ENCODE measurements at regions not wholly inside any gene's neighbourhood (a gene's known extent, or its start where the extent isn't known, plus 50 kb on each side); places are given as distances from the start of the nearest gene placed in this dataset.
"Not testable (repeated sequence)": the region's sequence is repeated elsewhere in the genome, so short reads cannot be mapped to it uniquely, and the experiment has no call there.

GRCh38 chr1:219075121-219075879, 98.4 kb upstream of the LYPLAL1 start:
- Mint-ChIP-seq H3K27ac (no peak overlapping the region), H3K4me1 (no peaks in the 10 kb centered on the region), H3K36me3 (ENCODE audit: low read depth) (no peaks in the 10 kb centered on the region), H3K27me3 (ENCODE audit: insufficient read depth) (no peaks in the 10 kb centered on the region), H3K4me3 (no peak overlapping the region), H3K9me3 (peaks cover 27% of the 10 kb centered on the region)
- TF ChIP-seq, protein P1, sequence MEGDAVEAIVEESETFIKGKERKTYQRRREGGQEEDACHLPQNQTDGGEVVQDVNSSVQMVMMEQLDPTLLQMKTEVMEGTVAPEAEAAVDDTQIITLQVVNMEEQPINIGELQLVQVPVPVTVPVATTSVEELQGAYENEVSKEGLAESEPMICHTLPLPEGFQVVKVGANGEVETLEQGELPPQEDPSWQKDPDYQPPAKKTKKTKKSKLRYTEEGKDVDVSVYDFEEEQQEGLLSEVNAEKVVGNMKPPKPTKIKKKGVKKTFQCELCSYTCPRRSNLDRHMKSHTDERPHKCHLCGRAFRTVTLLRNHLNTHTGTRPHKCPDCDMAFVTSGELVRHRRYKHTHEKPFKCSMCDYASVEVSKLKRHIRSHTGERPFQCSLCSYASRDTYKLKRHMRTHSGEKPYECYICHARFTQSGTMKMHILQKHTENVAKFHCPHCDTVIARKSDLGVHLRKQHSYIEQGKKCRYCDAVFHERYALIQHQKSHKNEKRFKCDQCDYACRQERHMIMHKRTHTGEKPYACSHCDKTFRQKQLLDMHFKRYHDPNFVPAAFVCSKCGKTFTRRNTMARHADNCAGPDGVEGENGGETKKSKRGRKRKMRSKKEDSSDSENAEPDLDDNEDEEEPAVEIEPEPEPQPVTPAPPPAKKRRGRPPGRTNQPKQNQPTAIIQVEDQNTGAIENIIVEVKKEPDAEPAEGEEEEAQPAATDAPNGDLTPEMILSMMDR (conservative IDR thresholded peaks at IDR 0.05) = no peak
- 90 to 92% methylated on average over 2 of the region's 2 CpGs for WGBS, 2 experiments (ENCODE audit: insufficient coverage in 1 of 2, insufficient read length in 1 of 2)
- Histone ChIP-seq H3K27ac (ENCODE audit: low read depth, low read length) (no peak overlapping the region), H3K4me3 (ENCODE audit: low read length) (no peak overlapping the region), H3K9ac (ENCODE audit: extremely low read depth, low read length, poor library complexity, severe bottlenecking) (no peak overlapping the region), H3K27me3 (ENCODE audit: control insufficient read depth, insufficient read depth, low read length, poor library complexity, severe bottlenecking) (no peaks in the 10 kb centered on the region), H3K9me3 (ENCODE audit: control insufficient read depth, low read length) (no peaks in the 10 kb centered on the region), H3K36me3 (ENCODE audit: control insufficient read depth, insufficient read depth, low read length) (no peaks in the 10 kb centered on the region), H3K4me1 (ENCODE audit: control insufficient read depth, insufficient read depth, low read length) (no peaks in the 10 kb centered on the region)
- DNase-seq = no peak

DNA sequence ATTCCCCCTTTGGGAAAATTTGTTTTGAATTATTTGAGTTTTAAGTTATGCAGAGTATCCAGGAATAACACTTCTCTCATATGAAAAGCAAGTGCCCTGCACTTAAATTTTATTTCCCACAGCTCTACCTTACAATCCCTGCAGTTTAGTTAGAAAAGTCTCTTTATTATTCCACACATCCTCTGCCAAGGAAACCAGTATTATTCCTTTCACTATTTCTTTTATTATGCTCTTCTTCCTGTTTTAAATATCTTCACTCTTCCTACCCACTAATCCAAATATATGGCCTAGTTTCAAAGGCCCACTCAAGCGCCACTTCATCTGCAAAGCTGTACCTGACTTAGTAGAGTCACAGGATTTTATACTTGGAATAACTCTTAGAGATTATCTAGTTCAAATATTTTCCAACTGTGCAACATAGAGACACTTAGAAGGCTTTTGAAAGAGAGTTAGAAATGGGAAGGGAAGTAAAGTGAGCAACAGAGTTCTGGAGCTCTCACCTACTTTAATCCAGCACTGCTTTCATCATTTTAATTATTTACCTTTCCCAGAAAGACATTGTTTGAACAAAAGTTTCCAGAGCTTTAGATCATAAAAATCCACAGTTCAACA, 97.2 kb upstream of the LYPLAL1 start:
- H3K27ac Mint-ChIP-seq = no peak overlapping the region
- WGBS, 2 experiments (ENCODE audit: insufficient coverage in 1 of 2, insufficient read length in 1 of 2) = 80% methylated on average over 1 of the region's 1 CpG; no CpG with 5 or more reads in 1 of the 2 experiments
- no peak overlapping the region for H3K9ac ChIP-seq (ENCODE audit: extremely low read depth, low read length, poor library complexity, severe bottlenecking)
- H3K27me3 ChIP-seq (ENCODE audit: control insufficient read depth, insufficient read depth, low read length, poor library complexity, severe bottlenecking) = no peaks in the 10 kb centered on the region
- no peaks in the 10 kb centered on the region for H3K4me1 ChIP-seq (ENCODE audit: control insufficient read depth, insufficient read depth, low read length)
- no peaks in the 10 kb centered on the region for H3K36me3 Mint-ChIP-seq (ENCODE audit: low read depth)
- H3K4me3 Mint-ChIP-seq = no peak overlapping the region
- H3K27ac ChIP-seq (ENCODE audit: low read depth, low read length) = no peak overlapping the region
- peaks cover 17% of the 10 kb centered on the region for H3K9me3 Mint-ChIP-seq
- H3K4me3 ChIP-seq (ENCODE audit: low read length) = no peak overlapping the region
- no peaks in the 10 kb centered on the region for H3K27me3 Mint-ChIP-seq (ENCODE audit: insufficient read depth)
- no peaks in the 10 kb centered on the region for H3K9me3 ChIP-seq (ENCODE audit: control insufficient read depth, low read length)
- H3K4me1 Mint-ChIP-seq = no peaks in the 10 kb centered on the region
- DNase-seq = no peak
- TF ChIP-seq, protein P1 (conservative IDR thresholded peaks at IDR 0.05) = no peak
- H3K36me3 ChIP-seq (ENCODE audit: control insufficient read depth, insufficient read depth, low read length) = no peaks in the 10 kb centered on the region

DNA sequence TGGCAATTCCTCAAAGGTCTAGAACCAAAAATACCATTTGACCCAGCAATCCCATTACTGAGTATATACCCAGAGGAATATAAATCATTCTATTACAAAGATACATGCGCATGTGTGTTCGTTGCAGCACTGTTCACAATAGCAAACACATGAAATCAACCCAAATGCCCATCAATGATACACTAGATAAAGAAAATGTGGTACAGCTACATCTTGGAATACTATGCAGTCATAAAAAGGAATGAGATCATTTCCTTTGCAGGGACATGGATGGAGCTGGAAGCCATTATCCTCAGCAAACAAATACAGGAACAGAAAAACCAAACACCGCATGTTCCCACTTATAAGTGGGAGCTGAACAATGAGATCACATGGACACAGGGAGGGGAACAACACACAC, 95.9 kb upstream of the LYPLAL1 start:
- 96% methylated on average over 3 of the region's 3 CpGs; no CpG with 5 or more reads in 1 of the 2 experiments for WGBS, 2 experiments (ENCODE audit: insufficient coverage in 1 of 2, insufficient read length in 1 of 2)
- not testable (repeated sequence) for H3K9ac ChIP-seq (ENCODE audit: extremely low read depth, low read length, poor library complexity, severe bottlenecking); H3K27ac ChIP-seq (ENCODE audit: low read depth, low read length); H3K36me3 Mint-ChIP-seq (ENCODE audit: low read depth); H3K4me3 Mint-ChIP-seq; H3K27ac Mint-ChIP-seq; H3K4me3 ChIP-seq (ENCODE audit: low read length); H3K9me3 ChIP-seq (ENCODE audit: control insufficient read depth, low read length); DNase-seq; H3K4me1 Mint-ChIP-seq; H3K9me3 Mint-ChIP-seq; H3K36me3 ChIP-seq (ENCODE audit: control insufficient read depth, insufficient read depth, low read length); H3K27me3 ChIP-seq (ENCODE audit: control insufficient read depth, insufficient read depth, low read length, poor library complexity, severe bottlenecking); H3K27me3 Mint-ChIP-seq (ENCODE audit: insufficient read depth); H3K4me1 ChIP-seq (ENCODE audit: control insufficient read depth, insufficient read depth, low read length)

Measured in endodermal cell (in vitro differentiated cells).